ENCODE measurements at regions not wholly inside any gene's neighbourhood (a gene's known extent, or its start where the extent isn't known, plus 50 kb on each side); places are given as distances from the start of the nearest gene placed in this dataset.

DNA sequence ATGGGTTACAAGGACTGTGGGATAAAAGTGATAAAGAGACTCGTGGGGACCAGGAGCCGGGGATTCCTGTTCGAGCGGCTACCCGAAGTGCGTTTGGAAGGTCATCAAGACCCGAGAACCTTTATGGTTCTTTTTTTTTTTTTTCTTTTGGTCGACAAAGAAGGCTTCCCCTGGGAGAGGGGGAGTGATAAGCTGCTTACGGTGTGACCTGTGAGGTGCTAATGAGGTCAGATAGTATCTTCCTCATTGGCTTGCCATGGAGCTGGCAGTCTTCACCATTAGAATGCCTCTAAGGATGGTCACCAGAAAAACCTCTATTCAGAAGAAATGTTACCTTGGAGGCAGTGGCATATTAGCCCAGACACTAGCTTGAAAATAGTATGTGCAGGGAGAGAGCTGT, 92.3 kb upstream of the STEAP4 start:
- Histone ChIP-seq H3K9me3 (no peaks in the 10 kb centered on the region), H3K36me3 (no peaks in the 10 kb centered on the region)
- intact Hi-C loops (cut with DNase I) = no loop called here

DNA sequence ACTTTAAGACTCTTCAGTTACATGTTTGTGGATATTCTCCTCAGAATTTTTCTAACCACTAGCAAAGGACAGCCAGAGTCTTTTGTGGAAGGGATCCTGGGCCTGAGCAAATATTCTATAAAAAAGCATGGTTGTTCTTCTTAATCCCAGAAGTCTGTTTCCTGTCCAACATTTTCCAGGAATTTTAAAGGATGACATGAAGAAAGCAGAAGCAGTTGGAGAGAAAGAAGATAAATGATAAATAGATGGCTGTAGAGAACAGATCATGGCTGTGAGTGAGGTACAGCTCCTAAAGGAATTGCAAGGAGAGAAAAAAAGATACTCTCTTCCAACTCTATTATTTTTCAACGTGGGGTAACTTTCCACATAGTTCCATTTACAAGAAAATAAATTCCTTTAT, 91.8 kb upstream of the STEAP4 start:
- Histone ChIP-seq H3K4me1 (no peaks in the 10 kb centered on the region), H3K27ac (no peak overlapping the region), H3K4me3 (no peak overlapping the region), H3K9ac (ENCODE audit: low read depth in 2 of 2, low read length in 2 of 2) (no peak overlapping the region), H3K9me3 (no peaks in the 10 kb centered on the region), H3K36me3 (no peaks in the 10 kb centered on the region), H3K27me3 (no peaks in the 10 kb centered on the region)
- TF ChIP-seq, protein P1, sequence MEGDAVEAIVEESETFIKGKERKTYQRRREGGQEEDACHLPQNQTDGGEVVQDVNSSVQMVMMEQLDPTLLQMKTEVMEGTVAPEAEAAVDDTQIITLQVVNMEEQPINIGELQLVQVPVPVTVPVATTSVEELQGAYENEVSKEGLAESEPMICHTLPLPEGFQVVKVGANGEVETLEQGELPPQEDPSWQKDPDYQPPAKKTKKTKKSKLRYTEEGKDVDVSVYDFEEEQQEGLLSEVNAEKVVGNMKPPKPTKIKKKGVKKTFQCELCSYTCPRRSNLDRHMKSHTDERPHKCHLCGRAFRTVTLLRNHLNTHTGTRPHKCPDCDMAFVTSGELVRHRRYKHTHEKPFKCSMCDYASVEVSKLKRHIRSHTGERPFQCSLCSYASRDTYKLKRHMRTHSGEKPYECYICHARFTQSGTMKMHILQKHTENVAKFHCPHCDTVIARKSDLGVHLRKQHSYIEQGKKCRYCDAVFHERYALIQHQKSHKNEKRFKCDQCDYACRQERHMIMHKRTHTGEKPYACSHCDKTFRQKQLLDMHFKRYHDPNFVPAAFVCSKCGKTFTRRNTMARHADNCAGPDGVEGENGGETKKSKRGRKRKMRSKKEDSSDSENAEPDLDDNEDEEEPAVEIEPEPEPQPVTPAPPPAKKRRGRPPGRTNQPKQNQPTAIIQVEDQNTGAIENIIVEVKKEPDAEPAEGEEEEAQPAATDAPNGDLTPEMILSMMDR (IDR thresholded peaks at IDR 0.05) = no peak
- no peak for DNase-seq
- intact Hi-C loops (cut with DNase I) = no loop called here

More for the DNA sequence above, 92.3 kb upstream of the STEAP4 start:
- DNase-seq = no peak
- no peak overlapping the region for H3K9ac ChIP-seq (ENCODE audit: low read depth in 2 of 2, low read length in 2 of 2)
- no peak overlapping the region for H3K4me3 ChIP-seq
- no peaks in the 10 kb centered on the region for H3K27me3 ChIP-seq
- no peak overlapping the region for H3K27ac ChIP-seq
- no peaks in the 10 kb centered on the region for H3K4me1 ChIP-seq
- TF ChIP-seq, protein P1 (IDR thresholded peaks at IDR 0.05) = no peak

DNA sequence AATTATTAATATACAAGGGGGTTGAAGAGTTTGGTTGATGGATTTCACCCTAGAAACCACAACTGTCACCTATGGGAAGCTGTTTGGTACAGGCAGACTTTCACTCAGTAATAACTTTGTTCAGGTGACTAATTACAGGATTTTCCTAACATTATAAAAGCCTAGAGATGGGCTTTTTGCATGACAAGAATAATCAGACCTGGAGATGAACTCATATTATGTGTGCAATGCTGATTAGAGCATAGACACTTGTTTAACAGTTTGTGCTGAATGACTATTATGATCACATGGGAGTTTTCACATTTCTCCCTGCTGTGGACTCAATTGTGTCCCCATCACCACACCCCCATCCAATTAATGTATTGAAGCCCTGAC, 90.2 kb upstream of the STEAP4 start:
- Histone ChIP-seq H3K9ac (ENCODE audit: low read depth in 2 of 2, low read length in 2 of 2) (no peak overlapping the region), H3K4me3 (no peak overlapping the region), H3K4me1 (no peaks in the 10 kb centered on the region), H3K27me3 (no peaks in the 10 kb centered on the region), H3K27ac (no peak overlapping the region), H3K36me3 (no peaks in the 10 kb centered on the region), H3K9me3 (no peaks in the 10 kb centered on the region)
- DNase-seq = no peak
- TF ChIP-seq, protein P1 (IDR thresholded peaks at IDR 0.05) = no peak
- intact Hi-C loops (cut with DNase I) = no loop called here

GRCh38 chr7:88396295-88396947, 89.7 kb upstream of the STEAP4 start:
- no peak overlapping the region for H3K9ac ChIP-seq (ENCODE audit: low read depth in 2 of 2, low read length in 2 of 2)
- H3K27ac ChIP-seq = no peak overlapping the region
- no peak overlapping the region for H3K4me3 ChIP-seq
- intact Hi-C loops (cut with DNase I) = no loop called here
- H3K9me3 ChIP-seq = no peaks in the 10 kb centered on the region
- H3K4me1 ChIP-seq = no peaks in the 10 kb centered on the region
- H3K36me3 ChIP-seq = no peaks in the 10 kb centered on the region
- no peaks in the 10 kb centered on the region for H3K27me3 ChIP-seq
- DNase-seq = no peak
- TF ChIP-seq, protein P1 (IDR thresholded peaks at IDR 0.05) = no peak

GRCh38 chr7:88395715-88396114, 89.0 kb upstream of the STEAP4 start:
- Histone ChIP-seq H3K4me3 (no peak overlapping the region), H3K9me3 (no peaks in the 10 kb centered on the region), H3K9ac (ENCODE audit: low read depth in 2 of 2, low read length in 2 of 2) (no peak overlapping the region), H3K4me1 (no peaks in the 10 kb centered on the region), H3K27ac (no peak overlapping the region), H3K27me3 (no peaks in the 10 kb centered on the region), H3K36me3 (no peaks in the 10 kb centered on the region)
- DNase-seq = no peak
- TF ChIP-seq, protein P1 (IDR thresholded peaks at IDR 0.05) = no peak
- intact Hi-C loops (cut with DNase I) = no loop called here
